ENCODE measurements at regions not wholly inside any gene's neighbourhood (a gene's known extent, or its start where the extent isn't known, plus 50 kb on each side); places are given as distances from the start of the nearest gene placed in this dataset.

GRCh38 chr5:154587123-154588026, 109.3 kb upstream of the HAND1 start:
- DNase-seq = no peak

DNA sequence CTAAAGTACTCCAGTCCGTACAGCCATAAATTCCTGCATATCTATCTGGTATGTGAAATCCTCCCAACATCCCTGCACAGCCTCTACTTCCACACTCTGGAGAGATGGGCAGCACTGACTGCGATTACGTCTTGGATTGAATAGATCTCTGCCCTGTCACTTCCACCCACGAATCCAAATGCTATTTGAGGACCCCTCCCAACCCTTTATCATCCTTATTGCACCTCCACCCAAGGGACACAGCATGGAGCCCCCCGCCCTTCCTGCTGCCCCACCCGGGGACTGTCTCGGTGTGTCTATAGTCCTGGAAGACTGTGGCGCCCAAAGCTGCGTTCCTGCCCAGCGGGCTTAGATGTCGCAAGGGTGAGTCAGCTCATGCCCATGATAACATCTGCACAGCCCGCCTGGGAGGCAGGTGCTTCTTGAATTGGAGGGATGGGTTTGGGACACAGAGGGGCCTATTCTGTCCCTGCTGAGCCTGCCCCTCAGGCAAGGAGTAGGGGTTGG, 105.7 kb upstream of the HAND1 start:
- DNase-seq = no peak

- DNase-seq = no peak
Observed at GRCh38 chr5:154580422-154580821, 102.4 kb upstream of the HAND1 start.

DNA sequence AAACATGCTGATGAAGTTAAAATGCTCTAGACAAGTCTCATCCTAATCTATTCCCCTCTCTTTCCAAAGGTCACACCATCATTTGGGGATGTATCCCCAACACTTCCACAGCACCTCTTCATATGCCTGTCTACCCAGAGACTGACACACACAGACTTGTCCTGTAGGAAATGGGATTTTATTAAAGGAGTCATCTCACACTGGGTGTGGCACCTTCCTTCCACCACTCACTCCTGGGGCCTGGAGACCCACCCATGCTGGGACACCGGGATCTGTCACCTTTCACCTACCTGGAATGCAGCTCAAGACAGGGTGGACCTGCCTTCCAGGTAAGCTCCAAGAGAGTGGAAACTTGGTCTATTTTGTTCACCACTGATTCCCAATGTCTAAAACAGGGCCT, 99.4 kb upstream of the HAND1 start:
- DNase-seq = no peak

GRCh38 chr5:154576429-154576806, 98.4 kb upstream of the HAND1 start:
- DNase-seq = no peak

DNA sequence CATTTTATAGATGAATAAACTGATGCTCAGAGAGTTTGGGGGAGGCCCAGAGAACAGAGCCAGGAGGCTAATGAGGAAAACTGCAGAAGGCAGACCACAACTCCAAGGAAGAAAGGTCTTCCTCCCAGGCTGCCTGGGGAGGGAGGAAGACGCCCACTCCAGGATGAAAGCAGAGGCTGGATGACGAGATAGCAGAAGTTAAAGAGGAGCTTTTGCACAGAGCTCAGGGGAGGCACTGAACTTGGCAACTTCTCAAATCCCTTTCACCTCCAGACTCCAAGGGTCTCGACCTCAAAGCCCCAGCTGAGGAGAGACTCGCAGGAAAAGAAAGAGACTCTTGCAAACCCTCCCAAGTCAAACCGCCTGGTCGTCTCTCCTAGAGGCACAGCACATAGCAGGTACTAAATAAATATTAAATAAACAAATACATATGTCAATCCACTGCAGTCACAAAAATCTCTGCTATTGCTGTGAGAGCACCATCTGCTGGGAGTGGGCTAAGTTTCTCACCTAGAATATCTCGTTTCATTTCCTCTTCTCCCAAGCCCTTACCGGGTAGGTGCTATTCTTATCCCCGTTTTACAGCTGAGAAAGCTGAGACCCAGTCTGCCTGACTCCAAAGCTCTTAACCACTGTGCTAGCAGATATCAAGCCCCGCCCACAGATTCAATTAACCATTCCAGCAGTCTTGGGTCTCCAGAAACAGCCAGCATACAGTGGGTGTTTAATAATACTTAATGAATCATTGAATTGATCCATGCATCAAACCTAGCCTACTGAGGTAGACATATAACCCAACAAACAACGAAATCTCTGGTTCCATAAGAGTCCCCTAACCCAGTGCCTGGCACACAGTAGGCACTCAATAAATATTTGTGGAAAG, 97.8 kb upstream of the HAND1 start:
- no peak for DNase-seq

DNA sequence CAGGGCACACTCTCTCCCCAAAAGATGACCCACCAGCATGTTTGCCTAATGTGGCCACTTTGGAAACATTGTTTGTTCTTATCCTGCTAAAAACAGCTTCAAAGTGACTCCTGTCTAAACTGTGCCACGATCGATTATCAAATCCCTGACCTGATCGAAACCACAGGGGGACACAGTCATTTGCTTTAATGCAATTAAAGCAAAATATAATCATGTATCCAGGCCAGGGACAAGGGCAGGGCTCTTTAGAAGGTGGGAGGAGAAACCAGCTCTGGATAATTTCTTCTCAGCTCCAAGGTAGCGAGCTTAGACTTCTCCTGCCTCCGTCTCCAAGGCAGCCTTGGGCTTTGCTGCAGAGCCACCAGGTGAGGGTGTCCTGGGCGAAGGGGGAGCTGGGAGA, 95.0 kb upstream of the HAND1 start:
- no peak for DNase-seq

GRCh38 chr5:154571325-154572035, 93.5 kb upstream of the HAND1 start:
- no peak for DNase-seq

GRCh38 chr5:154570572-154571324, 92.7 kb upstream of the HAND1 start:
- DNase-seq = no peak

DNA sequence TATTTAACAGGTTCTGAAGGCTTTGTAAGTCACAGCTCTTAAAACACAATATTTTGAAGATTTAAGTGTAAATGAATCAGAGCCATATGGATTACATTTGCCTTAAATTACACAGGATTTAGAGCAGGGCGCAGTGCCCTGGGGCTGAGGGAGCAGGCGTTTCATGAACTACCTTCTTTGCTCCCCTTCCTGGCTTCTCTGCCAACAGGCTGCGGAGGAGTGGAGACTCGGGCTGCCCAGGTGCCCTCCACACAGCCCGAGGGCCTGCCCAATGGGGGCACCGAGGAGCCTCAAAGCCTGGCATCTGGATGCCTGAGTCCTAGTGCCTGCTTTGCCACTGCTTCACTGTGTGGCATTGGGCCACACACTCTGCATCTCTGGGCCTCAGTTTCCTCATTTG, 90.6 kb upstream of the HAND1 start:
- no peak for DNase-seq

DNA sequence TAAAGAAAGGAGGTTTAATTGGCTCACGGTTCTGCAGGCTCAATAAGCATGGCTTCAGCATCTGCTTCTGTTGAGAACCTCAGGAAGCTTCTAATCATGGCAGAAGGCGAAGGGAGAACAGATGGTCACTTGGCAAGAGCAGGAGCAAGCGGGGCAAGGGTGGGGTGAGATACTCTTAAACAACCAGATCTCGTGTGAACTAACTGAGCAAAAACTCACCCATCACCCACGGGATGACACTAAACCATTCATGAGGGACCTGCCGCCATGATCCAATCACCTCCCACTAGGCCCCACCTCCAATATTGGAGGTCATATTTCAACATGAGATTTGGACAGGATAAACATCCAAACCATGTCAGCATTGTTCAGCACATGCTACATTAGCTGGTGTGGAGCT, 89.1 kb upstream of the HAND1 start:
- DNase-seq = no peak

DNA sequence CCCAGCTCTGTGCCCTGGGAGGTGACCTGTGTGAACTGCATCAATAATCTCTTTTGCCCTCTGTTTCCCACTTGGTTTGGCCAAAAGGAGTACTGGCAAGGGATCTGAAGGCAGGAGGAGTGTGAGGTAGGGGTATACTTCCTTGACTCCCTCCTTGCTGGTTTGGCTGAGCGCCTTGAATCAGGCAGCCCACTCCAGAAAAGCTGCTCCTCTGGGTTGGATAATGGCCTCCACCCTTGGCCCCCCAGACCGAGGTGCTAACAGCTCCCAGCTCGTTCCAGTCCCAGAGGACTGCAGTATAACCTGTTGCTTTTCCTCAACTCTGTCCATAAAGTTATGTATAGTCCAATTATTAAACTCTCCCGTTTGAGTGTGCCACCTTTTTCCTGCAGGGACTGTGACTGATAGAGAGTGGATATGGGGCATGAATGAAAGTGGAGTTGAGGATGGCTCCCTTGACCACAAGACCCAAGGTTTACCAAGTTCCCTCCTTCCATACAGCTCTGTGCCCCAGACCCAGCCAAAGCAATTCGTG, 88.2 kb upstream of the HAND1 start:
- DNase-seq = no peak

DNA sequence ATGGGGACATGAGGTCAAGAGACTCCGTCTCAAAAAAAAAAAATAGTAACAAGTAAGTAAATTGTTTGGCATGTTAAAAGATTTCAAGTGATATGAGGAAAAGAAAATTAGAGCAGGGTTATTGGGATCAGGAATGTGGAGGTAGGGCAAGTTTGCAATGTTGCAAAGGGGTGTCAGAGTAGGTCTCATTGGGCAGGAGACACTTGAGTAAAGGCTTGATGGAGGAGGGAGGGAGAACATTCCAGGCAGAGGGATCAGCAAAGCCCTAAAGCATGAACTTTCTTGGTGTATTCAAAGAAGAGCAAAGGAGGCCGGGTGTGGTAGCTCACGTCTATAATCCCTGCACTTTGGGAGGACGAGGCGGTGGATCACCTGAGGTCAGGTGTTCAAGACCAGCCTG, 87.1 kb upstream of the HAND1 start:
- DNase-seq = no peak

DNA sequence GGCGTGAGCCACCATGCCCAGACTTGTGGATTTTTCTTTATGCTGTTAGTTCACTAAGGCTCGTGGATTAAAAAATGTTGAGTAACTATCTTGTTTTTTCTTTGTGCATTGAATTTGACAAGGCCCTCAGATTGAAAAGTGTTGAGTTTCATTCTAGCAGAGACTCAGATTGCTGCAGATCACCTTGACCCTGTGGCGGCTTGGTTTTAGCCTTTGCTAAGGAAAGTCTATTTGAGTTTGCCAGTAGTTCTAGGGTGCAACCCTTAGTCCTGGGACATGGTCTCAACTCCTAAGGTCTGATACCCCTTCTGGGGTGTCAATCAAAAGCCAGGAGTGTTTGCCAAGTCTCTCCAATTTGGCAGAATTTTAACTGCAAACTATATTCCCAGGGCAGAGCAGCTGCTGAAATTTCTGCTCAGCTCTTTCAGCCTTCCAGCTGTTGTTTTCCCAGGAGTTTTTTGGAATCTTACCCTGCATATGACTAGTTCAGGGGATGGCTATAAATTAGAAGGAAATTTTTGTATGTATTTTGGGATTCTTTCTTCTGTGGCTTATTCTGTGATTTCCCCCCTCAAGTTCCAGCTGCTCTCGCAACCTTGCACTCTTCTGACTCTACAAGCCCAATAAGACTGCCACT, 84.3 kb upstream of the HAND1 start:
- DNase-seq = no peak

DNA sequence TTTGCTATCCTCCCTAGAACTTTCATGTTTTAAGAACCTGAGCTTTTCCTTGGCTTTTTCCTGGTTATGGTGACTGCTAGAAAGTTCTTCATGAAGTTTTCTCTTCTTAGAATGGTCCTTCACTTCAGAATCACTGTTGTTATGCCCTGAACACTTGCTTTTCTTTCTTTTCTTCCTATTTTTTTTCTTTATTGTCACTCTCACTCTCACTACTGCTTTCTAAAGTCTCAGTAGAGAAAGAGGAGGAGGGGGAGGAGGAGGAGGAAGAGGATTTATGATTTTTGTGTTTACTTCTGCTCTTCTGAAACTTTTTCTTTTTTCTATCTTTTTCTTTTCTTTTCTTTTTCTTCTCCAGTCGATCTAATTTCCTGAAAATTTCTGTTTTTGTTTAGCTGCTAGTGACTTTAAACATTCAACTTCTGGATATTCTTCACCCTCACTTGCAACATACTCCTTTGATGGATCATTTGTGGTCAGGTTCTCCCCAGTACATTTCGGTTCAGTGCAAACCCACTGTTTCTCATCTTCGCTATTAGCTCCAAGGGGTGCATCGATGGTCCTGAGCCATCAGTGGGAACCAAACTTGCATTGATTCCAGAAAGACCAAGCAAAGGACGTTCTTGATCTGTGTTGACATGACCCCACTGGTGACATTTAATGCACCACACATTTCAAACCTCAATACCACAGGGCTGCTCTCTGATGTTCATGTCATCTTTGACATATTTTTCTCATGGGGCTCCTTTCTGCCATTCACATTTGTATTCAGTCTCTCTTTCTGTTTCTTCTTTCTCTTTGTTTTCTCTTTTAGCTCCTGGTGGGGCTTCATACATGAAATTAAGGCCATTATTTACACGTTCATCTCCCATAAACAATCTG, 81.6 kb upstream of the HAND1 start:
- DNase-seq = no peak

DNA sequence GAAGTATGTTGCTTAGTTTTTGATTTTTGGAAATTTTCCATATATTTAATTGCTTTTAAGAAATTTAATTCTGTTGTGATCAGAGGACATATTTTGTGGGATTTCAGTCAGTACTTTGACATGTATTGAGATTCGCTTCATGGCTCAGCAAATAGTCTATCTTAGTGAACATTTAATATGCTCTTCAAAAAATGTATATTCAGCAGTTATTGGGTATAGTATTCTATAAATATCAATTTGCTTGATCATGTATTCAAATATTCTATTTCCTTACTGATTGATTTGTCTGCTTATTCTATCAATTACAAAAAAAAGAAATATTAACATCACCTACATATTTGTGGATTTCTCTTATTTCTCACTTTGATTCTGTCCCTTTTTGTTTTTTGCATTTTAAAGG, 79.5 kb upstream of the HAND1 start:
- DNase-seq = no peak

DNA sequence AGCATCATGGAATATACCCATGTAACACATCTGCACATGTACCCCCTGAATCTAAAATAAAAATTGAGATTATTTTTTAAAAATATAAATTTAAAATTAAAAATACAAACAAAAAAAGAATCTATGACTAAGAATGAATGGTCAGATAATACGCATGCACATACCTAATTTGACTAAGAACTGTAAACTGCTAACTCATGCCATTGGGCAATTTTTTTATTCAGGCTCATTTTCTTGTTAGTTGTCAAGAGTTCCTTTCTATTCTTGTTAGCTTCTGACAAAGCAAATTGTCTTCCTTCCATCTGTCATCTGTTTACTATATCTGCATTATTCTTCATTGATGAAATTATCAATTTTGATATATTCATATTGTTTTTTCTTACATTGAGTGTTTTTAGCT, 69.5 kb upstream of the HAND1 start:
- DNase-seq = no peak

- DNase-seq = no peak
Observed at GRCh38 chr5:154546719-154547118, 68.7 kb upstream of the HAND1 start.

GRCh38 chr5:154544646-154545045, 66.6 kb upstream of the HAND1 start:
- DNase-seq = no peak

- DNase-seq = no peak
Observed at GRCh38 chr5:154543380-154543779, 65.4 kb upstream of the HAND1 start.

DNA sequence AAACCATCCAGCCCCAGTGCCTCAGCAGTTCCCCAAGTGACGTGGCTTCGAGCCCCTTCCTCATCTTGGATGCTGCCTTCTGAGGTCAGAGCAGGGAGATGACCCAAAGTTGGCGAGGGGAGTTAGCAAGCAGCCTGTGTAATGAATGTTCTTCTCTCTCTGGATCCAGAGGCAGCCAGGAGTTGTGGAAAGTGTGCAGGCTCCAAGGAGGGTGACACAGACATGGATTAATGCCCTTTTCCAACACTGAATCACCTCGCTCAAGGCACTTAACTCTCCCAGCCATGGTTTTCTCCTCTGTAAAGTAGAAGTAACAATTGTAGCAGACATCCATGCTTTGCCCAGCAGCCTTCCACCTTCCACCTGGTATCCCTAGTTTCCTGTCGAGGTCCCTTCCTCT, 64.6 kb upstream of the HAND1 start:
- no peak for DNase-seq
